Kidney epithelial cell (primary cell): ENCODE measurements at regions not wholly inside any gene's neighbourhood (a gene's known extent, or its start where the extent isn't known, plus 50 kb on each side); places are given as distances from the start of the nearest gene placed in this dataset.

Source experiments
- DNase-seq: peaks from one replicate; pipeline ENCODE4 v3.0.0-alpha.2; 2010; ENCODE audit warnings: low read depth
- H3K27me3 ChIP-seq: 2 replicates; pipeline ENCODE4 v1.6.0; 2011; ENCODE audit warnings: low read length; ENCODE audit not compliant: control insufficient read depth, insufficient read depth
- H3K36me3 ChIP-seq: 2 replicates; pipeline ENCODE4 v1.5.1; 2011; ENCODE audit warnings: low read length; ENCODE audit not compliant: control insufficient read depth, insufficient read depth
- H3K4me3 ChIP-seq: 2 replicates; pipeline ENCODE4 v1.5.1; 2011; ENCODE audit warnings: low read depth, mild to moderate bottlenecking, control low read depth, low read length
- CTCF ChIP-seq: IDR thresholded peaks from 2 replicates; pipeline ENCODE4 v1.5.1; 2011; ENCODE audit warnings: mild to moderate bottlenecking, moderate library complexity, low read length, control low read depth, inconsistent platforms; ENCODE audit not compliant: insufficient read depth, poor library complexity, severe bottlenecking

GRCh38 chr2:200054681-200055468 is 99.5 kb downstream of the MAIP1 start:
- TF ChIP-seq CTCF = peak; percentile 16
- Histone ChIP-seq H3K4me3 (no peak overlapping the region), H3K36me3 (no peaks in the 10 kb centered on the region), H3K27me3 (no peaks in the 10 kb centered on the region)
- DNase-seq = no peak

- DNase-seq = no peak
- no peak for TF ChIP-seq CTCF
- Histone ChIP-seq H3K27me3 (no peaks in the 10 kb centered on the region), H3K36me3 (no peaks in the 10 kb centered on the region), H3K4me3 (no peak overlapping the region)
Observed at GRCh38 chr2:200056105-200056504, 100.7 kb downstream of the MAIP1 start.

DNA sequence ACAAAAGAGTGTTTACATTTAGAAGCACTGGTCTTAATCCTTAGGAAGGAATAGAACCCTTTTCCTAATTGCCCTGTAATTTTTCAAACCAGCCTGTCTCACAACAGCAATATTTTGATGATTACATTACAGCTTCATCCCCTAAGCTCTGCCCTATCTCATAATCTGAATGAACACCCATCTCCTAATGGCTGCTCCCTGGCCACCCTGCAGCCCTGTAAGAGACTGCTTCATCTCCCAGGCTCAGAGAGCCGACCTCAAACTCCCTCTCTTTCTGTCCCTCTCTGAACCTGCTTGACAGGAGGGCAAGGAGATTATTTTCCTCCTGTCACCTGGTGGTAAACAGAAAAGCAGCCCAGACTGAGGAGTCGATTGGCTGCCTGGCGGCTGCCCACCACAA is 107.8 kb downstream of the MAIP1 start:
- no peak for DNase-seq
- Histone ChIP-seq H3K36me3 (no peaks in the 10 kb centered on the region), H3K4me3 (no peak overlapping the region), H3K27me3 (no peaks in the 10 kb centered on the region)
- no peak for TF ChIP-seq CTCF

- Histone ChIP-seq H3K4me3 (no peak overlapping the region), H3K36me3 (no peaks in the 10 kb centered on the region), H3K27me3 (no peaks in the 10 kb centered on the region)
- no peak for TF ChIP-seq CTCF
- no peak for DNase-seq
Observed at GRCh38 chr2:200064879-200065278, 109.5 kb downstream of the MAIP1 start.

GRCh38 chr2:200065477-200065876 is 110.1 kb downstream of the MAIP1 start:
- H3K27me3 ChIP-seq = no peaks in the 10 kb centered on the region
- H3K4me3 ChIP-seq = no peak overlapping the region
- TF ChIP-seq CTCF = no peak
- no peak for DNase-seq
- no peaks in the 10 kb centered on the region for H3K36me3 ChIP-seq

- Histone ChIP-seq H3K36me3 (no peaks in the 10 kb centered on the region), H3K4me3 (no peak overlapping the region), H3K27me3 (no peaks in the 10 kb centered on the region)
- no peak for TF ChIP-seq CTCF
- DNase-seq = no peak
Observed at GRCh38 chr2:200066417-200066816, 111.0 kb downstream of the MAIP1 start.
